ENCODE measurements at regions not wholly inside any gene's neighbourhood (a gene's known extent, or its start where the extent isn't known, plus 50 kb on each side); places are given as distances from the start of the nearest gene placed in this dataset.

GRCh38 chr12:20199780-20200179, 168.6 kb upstream of the PDE3A start:
- DNase-seq (ENCODE audit: low spot score): no peak
- TF ChIP-seq, protein P1, sequence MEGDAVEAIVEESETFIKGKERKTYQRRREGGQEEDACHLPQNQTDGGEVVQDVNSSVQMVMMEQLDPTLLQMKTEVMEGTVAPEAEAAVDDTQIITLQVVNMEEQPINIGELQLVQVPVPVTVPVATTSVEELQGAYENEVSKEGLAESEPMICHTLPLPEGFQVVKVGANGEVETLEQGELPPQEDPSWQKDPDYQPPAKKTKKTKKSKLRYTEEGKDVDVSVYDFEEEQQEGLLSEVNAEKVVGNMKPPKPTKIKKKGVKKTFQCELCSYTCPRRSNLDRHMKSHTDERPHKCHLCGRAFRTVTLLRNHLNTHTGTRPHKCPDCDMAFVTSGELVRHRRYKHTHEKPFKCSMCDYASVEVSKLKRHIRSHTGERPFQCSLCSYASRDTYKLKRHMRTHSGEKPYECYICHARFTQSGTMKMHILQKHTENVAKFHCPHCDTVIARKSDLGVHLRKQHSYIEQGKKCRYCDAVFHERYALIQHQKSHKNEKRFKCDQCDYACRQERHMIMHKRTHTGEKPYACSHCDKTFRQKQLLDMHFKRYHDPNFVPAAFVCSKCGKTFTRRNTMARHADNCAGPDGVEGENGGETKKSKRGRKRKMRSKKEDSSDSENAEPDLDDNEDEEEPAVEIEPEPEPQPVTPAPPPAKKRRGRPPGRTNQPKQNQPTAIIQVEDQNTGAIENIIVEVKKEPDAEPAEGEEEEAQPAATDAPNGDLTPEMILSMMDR (IDR thresholded peaks at IDR 0.05; ENCODE audit: extremely low read depth, missing control alignments): no peak

- no peak for DNase-seq (ENCODE audit: low spot score)
- TF ChIP-seq, protein P1 (IDR thresholded peaks at IDR 0.05; ENCODE audit: extremely low read depth, missing control alignments): no peak
Observed at GRCh38 chr12:20201733-20202132, 166.6 kb upstream of the PDE3A start.

DNA sequence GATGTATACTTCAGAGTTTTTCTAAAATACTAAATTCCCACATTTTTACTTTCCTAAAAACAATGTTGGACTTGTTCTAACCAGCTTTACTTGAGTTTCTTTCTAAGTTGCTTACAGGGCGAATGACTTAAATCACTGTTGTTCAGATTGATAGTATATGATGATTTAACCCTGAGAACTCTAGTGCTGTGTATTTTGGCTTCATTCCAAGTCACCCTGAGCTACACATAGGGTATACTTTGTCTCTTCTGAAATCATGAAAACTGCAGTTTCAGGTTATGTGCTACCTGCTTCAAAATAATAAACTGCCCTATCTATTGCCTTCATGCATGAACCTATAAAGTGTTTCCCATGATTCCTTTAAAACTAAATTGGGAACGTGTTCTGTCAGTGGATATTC, 162.5 kb upstream of the PDE3A start:
- DNase-seq (ENCODE audit: low spot score): no peak
- TF ChIP-seq, protein P1 (IDR thresholded peaks at IDR 0.05; ENCODE audit: extremely low read depth, missing control alignments): no peak

DNA sequence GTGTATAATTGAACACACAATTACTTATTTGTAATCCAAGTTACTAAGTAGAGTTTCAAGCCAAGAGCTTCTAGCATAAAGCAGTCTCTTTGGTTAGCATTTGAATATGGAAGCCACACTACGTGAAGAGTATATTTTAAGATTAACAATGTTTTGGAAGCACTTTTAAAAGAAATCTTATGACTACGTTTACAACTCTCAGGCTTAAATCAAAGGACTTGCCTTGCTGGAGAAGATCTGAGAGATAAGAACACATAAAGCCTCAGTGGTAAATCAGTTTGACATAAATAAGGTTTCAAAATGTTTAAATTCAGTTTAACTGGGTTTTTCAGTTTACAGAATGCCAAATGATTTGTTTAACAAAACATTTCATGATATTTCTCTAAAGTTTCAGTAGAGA, 161.9 kb upstream of the PDE3A start:
- DNase-seq (ENCODE audit: low spot score): no peak
- TF ChIP-seq, protein P1 (IDR thresholded peaks at IDR 0.05; ENCODE audit: extremely low read depth, missing control alignments): no peak

GRCh38 chr12:20210621-20211215, 157.6 kb upstream of the PDE3A start:
- DNase-seq (ENCODE audit: low spot score): no peak
- TF ChIP-seq, protein P1 (IDR thresholded peaks at IDR 0.05; ENCODE audit: extremely low read depth, missing control alignments): no peak

- TF ChIP-seq, protein P1 (IDR thresholded peaks at IDR 0.05; ENCODE audit: extremely low read depth, missing control alignments): no peak
- DNase-seq (ENCODE audit: low spot score): no peak
Observed at GRCh38 chr12:20211541-20211940, 156.8 kb upstream of the PDE3A start.

DNA sequence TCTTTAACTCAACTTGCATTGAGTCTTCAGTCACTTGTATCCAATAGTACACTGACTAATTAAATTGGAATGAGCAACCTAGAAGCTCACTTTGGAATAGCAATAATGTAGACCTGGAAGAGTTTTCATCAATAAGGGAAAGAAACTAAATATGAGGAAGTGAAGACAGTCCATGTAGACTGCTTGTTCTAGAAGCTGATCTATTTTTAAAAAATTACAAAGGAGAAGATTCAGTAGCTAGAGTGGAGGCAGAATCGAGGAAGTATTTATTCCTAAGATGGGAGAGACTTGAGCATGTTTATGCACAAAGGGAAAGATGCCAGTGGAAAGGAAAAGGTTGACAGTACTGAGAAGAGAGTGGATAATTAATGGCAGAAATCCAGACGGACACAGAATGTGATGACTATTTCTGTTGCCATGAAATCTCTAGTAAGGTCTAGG, 156.3 kb upstream of the PDE3A start:
- TF ChIP-seq, protein P1 (IDR thresholded peaks at IDR 0.05; ENCODE audit: extremely low read depth, missing control alignments): no peak
- DNase-seq (ENCODE audit: low spot score): no peak
